A549 (cell line): ENCODE measurements at regions not wholly inside any gene's neighbourhood (a gene's known extent, or its start where the extent isn't known, plus 50 kb on each side); places are given as distances from the start of the nearest gene placed in this dataset.

Source experiments
- ATAC-seq, 2 experiments: fragments of 200-7000 bp in 1 of 2; fragments of >200 bp in 1 of 2; cut with Nextera tagmentation in 1 of 2; cut with Tn5 transposase in 1 of 2; 3 replicates each; pipeline versions ENCODE4 v1.8.0 to v1.9.1; 2018 to 2020; ENCODE audit warnings: mild to moderate bottlenecking in 1 of 2, moderate library complexity in 1 of 2
- CTCF ChIA-PET: fragments of 300-600 bp; sonication (Branson Sonifier 250); formaldehyde crosslinking; extraction: SDS; loops from one replicate; lab custom pipeline; 2021; ENCODE audit warnings: antibody characterized with exemption, inconsistent platforms; lab: Yijun Ruan, JAX
- POLR2A ChIA-PET: fragments of 350-600 bp; formaldehyde crosslinking; extraction: SDS; loops from one replicate; lab custom pipeline; 2021; ENCODE audit warnings: antibody characterized with exemption, inconsistent platforms; lab: Yijun Ruan, JAX
- DNase-seq, 2 experiments: peaks; one replicate each; pipeline versions ENCODE4 v3.0.0 to v3.0.0-alpha.2; 2011 to 2016; ENCODE audit warnings: low read depth in 1 of 2, low spot score in 1 of 2
- FAIRE-seq: peaks from 2 replicates; lab custom pipeline; 2011; peaks lifted over from hg19 to GRCh38; lab: Jason Lieb, UNC
- H3K27ac ChIP-seq, 2 experiments: fragments of >200 bp; sonication (Bioruptor Twin); formaldehyde crosslinking; 3 replicates each; pipeline ENCODE4 v1.5.1; 2016 to 2017
- H3K4me1 ChIP-seq: fragments of >200 bp; sonication (Bioruptor Twin); formaldehyde crosslinking; 3 replicates; pipeline ENCODE4 v1.6.1; 2016
- H3K4me2 ChIP-seq: fragments of >200 bp; sonication (Bioruptor Twin); formaldehyde crosslinking; 3 replicates; pipeline ENCODE4 v1.6.1; 2016
- H3K4me3 ChIP-seq: fragments of >200 bp; sonication (Bioruptor Twin); formaldehyde crosslinking; 3 replicates; pipeline ENCODE4 v1.5.1; 2016
- H3K9me3 ChIP-seq: fragments of >200 bp; sonication (Bioruptor Twin); formaldehyde crosslinking; 3 replicates; pipeline ENCODE4 v1.6.1; 2016
- ATOH8 ChIP-seq: fragments of 250-450 bp; sonication (Bioruptor Pico); IDR thresholded peaks from 2 replicates; pipeline ENCODE4 v1.5.0; 2020; ENCODE audit warnings: low read depth, mild to moderate bottlenecking, moderate library complexity
- BHLHE40 ChIP-seq: IDR thresholded peaks from 2 replicates; pipeline ENCODE4 v1.6.1; 2012; ENCODE audit warnings: low read depth, low read length, inconsistent platforms
- CHD4 ChIP-seq: fragments of 200-600 bp; sonication (generic); IDR thresholded peaks from 2 replicates; pipeline ENCODE4 v1.6.1; 2016; ENCODE audit warnings: antibody characterized with exemption, mild to moderate bottlenecking, borderline replicate concordance
- CTCF ChIP-seq: fragments of >200 bp; sonication (Bioruptor Twin); formaldehyde crosslinking; IDR thresholded peaks from 3 replicates; pipeline ENCODE4 v1.5.1; 2016
- EHF ChIP-seq: fragments of 250-450 bp; sonication (Bioruptor Pico); IDR thresholded peaks from 2 replicates; pipeline ENCODE4 v1.5.0; 2020; ENCODE audit warnings: mild to moderate bottlenecking
- EHMT2 ChIP-seq: fragments of 200-600 bp; sonication (generic); IDR thresholded peaks from 2 replicates; pipeline ENCODE4 v1.6.1; 2016; ENCODE audit warnings: antibody characterized with exemption, low read depth, mild to moderate bottlenecking, moderate library complexity
- EP300 ChIP-seq, 2 experiments: fragments of >200 bp; sonication (Bioruptor Twin); formaldehyde crosslinking; IDR thresholded peaks; 2 replicates in 1 of 2; 3 replicates in 1 of 2; pipeline ENCODE4 v1.6.1; 2016 to 2017
- FOSL2 ChIP-seq, 2 experiments: fragments of 450-650 bp in 1 of 2; fragments of >200 bp in 1 of 2; sonication (Bioruptor Twin) in 1 of 2; formaldehyde crosslinking; IDR thresholded peaks; 2 replicates each; pipeline versions ENCODE4 v1.5.0 to v1.6.1; 2016 to 2020; ENCODE audit warnings: mild to moderate bottlenecking in 1 of 2, moderate library complexity in 1 of 2
- HDAC2 ChIP-seq: fragments of 200-600 bp; sonication (generic); IDR thresholded peaks from 2 replicates; pipeline ENCODE4 v1.6.1; 2016
- HEYL ChIP-seq: fragments of 250-450 bp; sonication (Bioruptor Pico); IDR thresholded peaks from 2 replicates; pipeline ENCODE4 v1.8.0; 2021; ENCODE audit warnings: mild to moderate bottlenecking, moderate library complexity
- HOXB13 ChIP-seq: fragments of 250-450 bp; sonication (Bioruptor Pico); IDR thresholded peaks from 2 replicates; pipeline ENCODE4 v1.5.0; 2020; ENCODE audit warnings: low read depth, mild to moderate bottlenecking, moderate library complexity
- JUNB ChIP-seq: fragments of >200 bp; sonication (Bioruptor Twin); formaldehyde crosslinking; IDR thresholded peaks from 2 replicates; pipeline ENCODE4 v1.6.1; 2016
- KDM1A ChIP-seq: fragments of 200-600 bp; sonication (generic); IDR thresholded peaks from 2 replicates; pipeline ENCODE4 v1.6.1; 2016; ENCODE audit warnings: low read depth, mild to moderate bottlenecking
- KDM5A ChIP-seq: fragments of 200-600 bp; sonication (generic); IDR thresholded peaks from 2 replicates; pipeline ENCODE4 v1.6.1; 2016; ENCODE audit warnings: antibody characterized with exemption, mild to moderate bottlenecking
- MAFK ChIP-seq: fragments of 450-650 bp; IDR thresholded peaks from 2 replicates; pipeline ENCODE4 v1.6.1; 2014; ENCODE audit not compliant: partially characterized antibody
- MAX ChIP-seq: IDR thresholded peaks from 2 replicates; pipeline ENCODE4 v1.6.1; 2012
- MAZ ChIP-seq: fragments of 150-350 bp; IDR thresholded peaks from 2 replicates; pipeline ENCODE4 v1.6.1; 2014; ENCODE audit warnings: antibody characterized with exemption, low read depth, low read length, borderline replicate concordance
- NPAS2 ChIP-seq: fragments of 250-450 bp; sonication (Bioruptor Pico); IDR thresholded peaks from 2 replicates; pipeline ENCODE4 v1.8.0; 2022; ENCODE audit warnings: mild to moderate bottlenecking, moderate library complexity, borderline replicate concordance
- NR3C1 ChIP-seq: fragments of >200 bp; sonication (Bioruptor Twin); formaldehyde crosslinking; IDR thresholded peaks from 3 replicates; pipeline ENCODE4 v1.6.1; 2017
- POLR2A ChIP-seq: IDR thresholded peaks from 2 replicates; pipeline ENCODE4 v1.6.1; 2012; ENCODE audit warnings: mild to moderate bottlenecking, low read length
- RAD21 ChIP-seq, 2 experiments: fragments of >200 bp in 1 of 2; sonication (Bioruptor Twin) in 1 of 2; formaldehyde crosslinking in 1 of 2; IDR thresholded peaks in 1 of 2; conservative IDR thresholded peaks in 1 of 2; 2 replicates in 1 of 2; 3 replicates in 1 of 2; pipeline ENCODE4 v1.6.1; 2012 to 2018; ENCODE audit warnings: inconsistent platforms in 1 of 2
- RCOR1 ChIP-seq: fragments of 150-350 bp; IDR thresholded peaks from 2 replicates; pipeline ENCODE4 v1.6.1; 2014; ENCODE audit warnings: antibody characterized with exemption, low read length, low read depth
- RFX5 ChIP-seq: fragments of 450-650 bp; IDR thresholded peaks from 2 replicates; pipeline ENCODE4 v1.7.1; 2014; ENCODE audit warnings: antibody characterized with exemption, mild to moderate bottlenecking, moderate library complexity
- TFCP2L1 ChIP-seq: fragments of 250-450 bp; sonication (Bioruptor Pico); IDR thresholded peaks from 2 replicates; pipeline ENCODE4 v1.5.0; 2021; ENCODE audit warnings: mild to moderate bottlenecking
- TP53 ChIP-seq: fragments of 250-450 bp; sonication (Bioruptor Pico); IDR thresholded peaks from 2 replicates; pipeline ENCODE4 v1.5.0; 2021; ENCODE audit warnings: mild to moderate bottlenecking, moderate library complexity
- ZFP36 ChIP-seq: fragments of 450-650 bp; IDR thresholded peaks from 2 replicates; pipeline ENCODE4 v1.6.1; 2014; ENCODE audit warnings: borderline replicate concordance; ENCODE audit not compliant: partially characterized antibody
- ZNF302 ChIP-seq: fragments of 250-450 bp; sonication (Bioruptor Pico); IDR thresholded peaks from 2 replicates; pipeline ENCODE4 v1.9.0; 2021; ENCODE audit warnings: inconsistent platforms, mild to moderate bottlenecking, moderate library complexity
- WGBS: methylation state at CpG from one replicate; pipeline ENCODE4 v1.1.6; 2017; ENCODE audit errors: missing lambda C conversion rate; 5-methylcytosine and 5-hydroxymethylcytosine counted together
- TF ChIP-seq, protein P1 (sequence below): fragments of 200-600 bp; sonication (generic); IDR thresholded peaks from 2 replicates; pipeline ENCODE4 v1.6.1; 2016; ENCODE audit warnings: antibody characterized with exemption, mild to moderate bottlenecking, moderate library complexity
- TF ChIP-seq, protein P2 (sequence below): IDR thresholded peaks from 2 replicates; pipeline ENCODE4 v1.6.1; 2012; ENCODE audit warnings: low read depth, borderline replicate concordance
- TF ChIP-seq, protein P3 (sequence below): fragments of >200 bp; sonication (Bioruptor Twin); formaldehyde crosslinking; IDR thresholded peaks from 2 replicates; pipeline ENCODE4 v1.6.1; 2016

- Histone ChIP-seq H3K27ac (no peak overlapping the region), H3K4me1 (no peaks in the 10 kb centered on the region), H3K9me3 (no peaks in the 10 kb centered on the region), H3K4me3 (no peak overlapping the region), H3K4me2 (no peak overlapping the region)
- FAIRE-seq (no peak), ATAC-seq (no peak), DNase-seq (no peak)
- POLR2A ChIA-PET, result no interaction called here
- CTCF ChIA-PET, result no interaction called here
- WGBS, result 15% methylated on average over 1 of the region's 1 CpG
- TF ChIP-seq RFX5, result no peak
- TF ChIP-seq EHF (CRISPR knock-in tag), result no peak
- TF ChIP-seq TP53 (CRISPR knock-in tag), result no peak
- no peak for TF ChIP-seq MAX
- TF ChIP-seq HEYL, result no peak
- TF ChIP-seq NPAS2 (CRISPR knock-in tag), result no peak
- no peak for TF ChIP-seq EHMT2
- TF ChIP-seq ZFP36, result no peak
- no peak for TF ChIP-seq FOSL2 (IDR thresholded peaks at IDR 0.05)
- TF ChIP-seq FOSL2 (CRISPR knock-in tag; IDR thresholded peaks at IDR 0.05), result no peak
- TF ChIP-seq, protein P1, sequence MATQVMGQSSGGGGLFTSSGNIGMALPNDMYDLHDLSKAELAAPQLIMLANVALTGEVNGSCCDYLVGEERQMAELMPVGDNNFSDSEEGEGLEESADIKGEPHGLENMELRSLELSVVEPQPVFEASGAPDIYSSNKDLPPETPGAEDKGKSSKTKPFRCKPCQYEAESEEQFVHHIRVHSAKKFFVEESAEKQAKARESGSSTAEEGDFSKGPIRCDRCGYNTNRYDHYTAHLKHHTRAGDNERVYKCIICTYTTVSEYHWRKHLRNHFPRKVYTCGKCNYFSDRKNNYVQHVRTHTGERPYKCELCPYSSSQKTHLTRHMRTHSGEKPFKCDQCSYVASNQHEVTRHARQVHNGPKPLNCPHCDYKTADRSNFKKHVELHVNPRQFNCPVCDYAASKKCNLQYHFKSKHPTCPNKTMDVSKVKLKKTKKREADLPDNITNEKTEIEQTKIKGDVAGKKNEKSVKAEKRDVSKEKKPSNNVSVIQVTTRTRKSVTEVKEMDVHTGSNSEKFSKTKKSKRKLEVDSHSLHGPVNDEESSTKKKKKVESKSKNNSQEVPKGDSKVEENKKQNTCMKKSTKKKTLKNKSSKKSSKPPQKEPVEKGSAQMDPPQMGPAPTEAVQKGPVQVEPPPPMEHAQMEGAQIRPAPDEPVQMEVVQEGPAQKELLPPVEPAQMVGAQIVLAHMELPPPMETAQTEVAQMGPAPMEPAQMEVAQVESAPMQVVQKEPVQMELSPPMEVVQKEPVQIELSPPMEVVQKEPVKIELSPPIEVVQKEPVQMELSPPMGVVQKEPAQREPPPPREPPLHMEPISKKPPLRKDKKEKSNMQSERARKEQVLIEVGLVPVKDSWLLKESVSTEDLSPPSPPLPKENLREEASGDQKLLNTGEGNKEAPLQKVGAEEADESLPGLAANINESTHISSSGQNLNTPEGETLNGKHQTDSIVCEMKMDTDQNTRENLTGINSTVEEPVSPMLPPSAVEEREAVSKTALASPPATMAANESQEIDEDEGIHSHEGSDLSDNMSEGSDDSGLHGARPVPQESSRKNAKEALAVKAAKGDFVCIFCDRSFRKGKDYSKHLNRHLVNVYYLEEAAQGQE, result no peak
- no peak for TF ChIP-seq JUNB
- TF ChIP-seq BHLHE40, result no peak
- TF ChIP-seq POLR2A, result no peak
- TF ChIP-seq KDM5A, result no peak
- TF ChIP-seq RCOR1, result no peak
- TF ChIP-seq TFCP2L1 (CRISPR knock-in tag), result no peak
- no peak for TF ChIP-seq NR3C1
- TF ChIP-seq KDM1A, result no peak
These were observed 616.8 kb upstream of the VRK2 start for GRCh38 chr2:57429831-57430230.

- no peaks in the 10 kb centered on the region for H3K9me3 ChIP-seq
- WGBS, result 2% methylated on average over 1 of the region's 1 CpG
- TF ChIP-seq RAD21 (conservative IDR thresholded peaks at IDR 0.05 in 1 of 2, IDR thresholded peaks at IDR 0.05 in 1 of 2), result no peak
- no peak for TF ChIP-seq CTCF
- no peak for TF ChIP-seq EHF (CRISPR knock-in tag)
- TF ChIP-seq RCOR1, result no peak
- TF ChIP-seq ATOH8 (CRISPR knock-in tag), result no peak
- no peak for TF ChIP-seq FOSL2 (IDR thresholded peaks at IDR 0.05)
- TF ChIP-seq FOSL2 (CRISPR knock-in tag; IDR thresholded peaks at IDR 0.05), result no peak
- no peak for TF ChIP-seq BHLHE40
- no peak for TF ChIP-seq MAZ
- TF ChIP-seq, protein P2, sequence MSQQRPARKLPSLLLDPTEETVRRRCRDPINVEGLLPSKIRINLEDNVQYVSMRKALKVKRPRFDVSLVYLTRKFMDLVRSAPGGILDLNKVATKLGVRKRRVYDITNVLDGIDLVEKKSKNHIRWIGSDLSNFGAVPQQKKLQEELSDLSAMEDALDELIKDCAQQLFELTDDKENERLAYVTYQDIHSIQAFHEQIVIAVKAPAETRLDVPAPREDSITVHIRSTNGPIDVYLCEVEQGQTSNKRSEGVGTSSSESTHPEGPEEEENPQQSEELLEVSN, result no peak
- no peak for TF ChIP-seq HDAC2
- TF ChIP-seq HOXB13 (CRISPR knock-in tag), result no peak
- TF ChIP-seq EP300 (IDR thresholded peaks at IDR 0.05), result no peak
- TF ChIP-seq ZNF302 (CRISPR knock-in tag), result no peak
- TF ChIP-seq MAFK, result no peak
- no peak for TF ChIP-seq ZFP36
- TF ChIP-seq CHD4, result no peak
- TF ChIP-seq TP53 (CRISPR knock-in tag), result no peak
- TF ChIP-seq, protein P3, sequence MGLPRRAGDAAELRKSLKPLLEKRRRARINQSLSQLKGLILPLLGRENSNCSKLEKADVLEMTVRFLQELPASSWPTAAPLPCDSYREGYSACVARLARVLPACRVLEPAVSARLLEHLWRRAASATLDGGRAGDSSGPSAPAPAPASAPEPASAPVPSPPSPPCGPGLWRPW, result no peak
- ATAC-seq (no peak), DNase-seq (no peak), FAIRE-seq (no peak)
- H3K4me1 ChIP-seq, result no peaks in the 10 kb centered on the region
- ChIA-PET POLR2A (no interaction called here), CTCF (no interaction called here)
- H3K27ac ChIP-seq, result no peak overlapping the region
- no peak overlapping the region for H3K4me2 ChIP-seq
- H3K4me3 ChIP-seq, result no peak overlapping the region
These were observed 614.1 kb upstream of the VRK2 start for GRCh38 chr2:57432528-57432927.
